ENCODE measurements at regions not wholly inside any gene's neighbourhood (a gene's known extent, or its start where the extent isn't known, plus 50 kb on each side); places are given as distances from the start of the nearest gene placed in this dataset.

DNA sequence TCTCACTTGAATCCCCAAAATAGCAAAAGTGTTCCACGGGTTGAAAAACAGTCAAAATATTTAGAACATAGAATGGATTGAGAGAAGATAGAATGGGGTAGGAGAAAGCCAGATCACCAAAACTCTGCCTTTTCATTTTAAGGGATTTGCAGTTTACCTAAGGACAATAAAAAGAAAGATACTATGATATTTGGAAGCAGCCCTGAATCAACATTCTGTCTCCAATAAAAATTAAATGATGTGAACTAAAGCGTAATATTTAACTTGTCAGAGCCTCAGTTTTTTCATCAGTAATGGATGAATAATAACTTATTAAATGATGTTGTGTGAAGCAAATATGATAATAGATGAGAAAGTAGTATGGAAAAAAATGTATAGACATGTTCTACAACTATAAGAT, 100.2 kb upstream of the REG3G start:
- no peak overlapping the region for H3K9ac ChIP-seq (ENCODE audit: low read length)
- H3K9me3 ChIP-seq (ENCODE audit: low read length): no peaks in the 10 kb centered on the region
- H4K20me1 ChIP-seq (ENCODE audit: insufficient read depth, low read length): no peaks in the 10 kb centered on the region
- no peak overlapping the region for H2AFZ ChIP-seq (ENCODE audit: low read length)
- no peaks in the 10 kb centered on the region for H3F3A ChIP-seq (ENCODE audit: insufficient read depth, low read length)
- H3K36me3 ChIP-seq (ENCODE audit: insufficient read depth, low read length): no peaks in the 10 kb centered on the region
- H3K4me3 ChIP-seq (ENCODE audit: low read depth, low read length, poor library complexity, severe bottlenecking): no peak overlapping the region
- H3K4me1 ChIP-seq (ENCODE audit: insufficient read depth, low read length, severe bottlenecking): no peaks in the 10 kb centered on the region
- no peaks in the 10 kb centered on the region for H3K27me3 ChIP-seq (ENCODE audit: insufficient read depth, low read length)
- H3K9me2 ChIP-seq (ENCODE audit: low read depth, low read length): no peaks in the 10 kb centered on the region
- TF ChIP-seq, protein P1, sequence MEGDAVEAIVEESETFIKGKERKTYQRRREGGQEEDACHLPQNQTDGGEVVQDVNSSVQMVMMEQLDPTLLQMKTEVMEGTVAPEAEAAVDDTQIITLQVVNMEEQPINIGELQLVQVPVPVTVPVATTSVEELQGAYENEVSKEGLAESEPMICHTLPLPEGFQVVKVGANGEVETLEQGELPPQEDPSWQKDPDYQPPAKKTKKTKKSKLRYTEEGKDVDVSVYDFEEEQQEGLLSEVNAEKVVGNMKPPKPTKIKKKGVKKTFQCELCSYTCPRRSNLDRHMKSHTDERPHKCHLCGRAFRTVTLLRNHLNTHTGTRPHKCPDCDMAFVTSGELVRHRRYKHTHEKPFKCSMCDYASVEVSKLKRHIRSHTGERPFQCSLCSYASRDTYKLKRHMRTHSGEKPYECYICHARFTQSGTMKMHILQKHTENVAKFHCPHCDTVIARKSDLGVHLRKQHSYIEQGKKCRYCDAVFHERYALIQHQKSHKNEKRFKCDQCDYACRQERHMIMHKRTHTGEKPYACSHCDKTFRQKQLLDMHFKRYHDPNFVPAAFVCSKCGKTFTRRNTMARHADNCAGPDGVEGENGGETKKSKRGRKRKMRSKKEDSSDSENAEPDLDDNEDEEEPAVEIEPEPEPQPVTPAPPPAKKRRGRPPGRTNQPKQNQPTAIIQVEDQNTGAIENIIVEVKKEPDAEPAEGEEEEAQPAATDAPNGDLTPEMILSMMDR (IDR thresholded peaks at IDR 0.05; ENCODE audit: low read length): no peak
- TF ChIP-seq EZH2 (IDR thresholded peaks at IDR 0.05; ENCODE audit: borderline replicate concordance, low read length): no peak
- no peak overlapping the region for H3K4me2 ChIP-seq (ENCODE audit: low read length)
- no peak overlapping the region for H3K27ac ChIP-seq (ENCODE audit: low read depth, low read length, poor library complexity, severe bottlenecking)
- no peaks in the 10 kb centered on the region for H3K79me2 ChIP-seq (ENCODE audit: insufficient read depth, low read length)

GRCh38 chr2:78928502-78928901, 97.0 kb upstream of the REG3G start:
- Histone ChIP-seq H3K4me1 (ENCODE audit: insufficient read depth, low read length, severe bottlenecking) (no peaks in the 10 kb centered on the region), H3F3A (ENCODE audit: insufficient read depth, low read length) (no peaks in the 10 kb centered on the region), H3K9me2 (ENCODE audit: low read depth, low read length) (no peaks in the 10 kb centered on the region), H3K79me2 (ENCODE audit: insufficient read depth, low read length) (no peaks in the 10 kb centered on the region), H3K4me3 (ENCODE audit: low read depth, low read length, poor library complexity, severe bottlenecking) (no peak overlapping the region), H3K4me2 (ENCODE audit: low read length) (no peak overlapping the region), H3K27ac (ENCODE audit: low read depth, low read length, poor library complexity, severe bottlenecking) (no peak overlapping the region), H3K27me3 (ENCODE audit: insufficient read depth, low read length) (no peaks in the 10 kb centered on the region), H2AFZ (ENCODE audit: low read length) (no peak overlapping the region), H3K9me3 (ENCODE audit: low read length) (no peaks in the 10 kb centered on the region), H3K36me3 (ENCODE audit: insufficient read depth, low read length) (no peaks in the 10 kb centered on the region), H3K9ac (ENCODE audit: low read length) (no peak overlapping the region), H4K20me1 (ENCODE audit: insufficient read depth, low read length) (no peaks in the 10 kb centered on the region)
- TF ChIP-seq, protein P1 (IDR thresholded peaks at IDR 0.05; ENCODE audit: low read length): no peak
- TF ChIP-seq EZH2 (IDR thresholded peaks at IDR 0.05; ENCODE audit: borderline replicate concordance, low read length): no peak

- Histone ChIP-seq H3K9me2 (ENCODE audit: low read depth, low read length) (no peaks in the 10 kb centered on the region), H3K9ac (ENCODE audit: low read length) (no peak overlapping the region), H3K36me3 (ENCODE audit: insufficient read depth, low read length) (no peaks in the 10 kb centered on the region), H3K27ac (ENCODE audit: low read depth, low read length, poor library complexity, severe bottlenecking) (no peak overlapping the region), H3F3A (ENCODE audit: insufficient read depth, low read length) (no peaks in the 10 kb centered on the region), H2AFZ (ENCODE audit: low read length) (no peak overlapping the region), H3K4me2 (ENCODE audit: low read length) (no peak overlapping the region), H3K4me1 (ENCODE audit: insufficient read depth, low read length, severe bottlenecking) (no peaks in the 10 kb centered on the region), H3K9me3 (ENCODE audit: low read length) (no peaks in the 10 kb centered on the region), H4K20me1 (ENCODE audit: insufficient read depth, low read length) (no peaks in the 10 kb centered on the region), H3K4me3 (ENCODE audit: low read depth, low read length, poor library complexity, severe bottlenecking) (no peak overlapping the region), H3K27me3 (ENCODE audit: insufficient read depth, low read length) (no peaks in the 10 kb centered on the region), H3K79me2 (ENCODE audit: insufficient read depth, low read length) (no peaks in the 10 kb centered on the region)
- no peak for TF ChIP-seq EZH2 (IDR thresholded peaks at IDR 0.05; ENCODE audit: borderline replicate concordance, low read length)
- TF ChIP-seq, protein P1 (IDR thresholded peaks at IDR 0.05; ENCODE audit: low read length): no peak
Measured at GRCh38 chr2:78940998-78941397, 84.5 kb upstream of the REG3G start.

Measured in OCI-LY1 (cell line).